ENCODE measurements at regions not wholly inside any gene's neighbourhood (a gene's known extent, or its start where the extent isn't known, plus 50 kb on each side); places are given as distances from the start of the nearest gene placed in this dataset.
"Not testable (repeated sequence)": the region's sequence is repeated elsewhere in the genome, so short reads cannot be mapped to it uniquely, and the experiment has no call there.

GRCh38 chrX:52585892-52586291 lies 68.8 kb downstream of the SSX7 start:
- no peak for DNase-seq

DNA sequence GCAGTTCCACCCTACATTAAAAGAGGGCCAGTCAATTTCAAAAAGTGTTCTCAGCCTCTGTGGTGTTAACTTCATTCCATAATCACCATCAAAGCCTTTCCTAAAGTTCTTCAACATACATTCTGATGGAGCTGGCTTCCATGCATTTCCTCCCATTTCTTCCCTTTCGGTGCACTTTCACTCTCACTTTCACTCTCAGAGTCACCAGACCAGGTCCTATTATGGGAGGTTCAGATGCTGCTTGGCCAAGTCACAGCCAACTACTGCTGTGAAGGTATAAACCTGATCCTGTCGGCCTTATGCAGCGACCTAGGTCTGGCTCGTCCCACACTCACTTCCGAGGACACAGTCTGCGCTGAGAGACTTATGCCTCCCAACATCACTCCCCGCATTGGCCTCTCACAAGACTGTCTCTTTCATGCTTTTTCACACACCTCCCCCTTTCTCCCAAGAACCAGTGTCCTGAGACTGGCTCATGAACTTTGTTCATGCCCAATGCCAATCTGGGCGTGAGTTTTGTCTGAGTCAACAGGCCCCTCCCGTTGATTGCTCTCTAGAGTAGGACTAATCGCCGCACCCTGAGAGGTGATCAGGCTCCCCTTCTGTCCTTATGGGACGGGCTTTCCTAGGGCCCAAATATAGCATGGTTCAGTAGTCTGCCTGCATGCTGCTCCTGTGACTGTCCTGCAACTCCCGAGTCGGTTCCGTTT lies 60.8 kb upstream of the XAGE1B start:
- DNase-seq = no peak

DNA sequence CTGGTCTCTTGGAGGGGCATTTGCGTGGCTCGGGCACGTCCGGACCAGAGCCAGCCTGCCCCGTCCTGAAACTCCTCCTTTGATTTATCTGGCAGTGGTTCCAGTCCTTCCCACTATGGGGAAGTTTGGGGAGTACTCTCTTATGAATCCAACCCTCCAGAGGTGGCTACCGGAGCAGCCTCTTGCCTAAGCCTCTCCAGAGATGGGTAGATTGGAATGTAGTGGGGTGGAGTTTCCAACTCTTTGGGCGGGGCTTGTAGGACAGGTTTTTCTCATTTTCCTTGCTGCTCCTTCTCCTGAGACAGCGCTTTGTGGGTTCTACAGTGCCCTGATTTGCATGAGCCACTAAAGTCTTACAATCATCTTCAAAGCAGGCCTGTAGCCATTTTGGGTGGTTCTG lies 60.1 kb upstream of the XAGE1B start:
- DNase-seq = no peak

DNA sequence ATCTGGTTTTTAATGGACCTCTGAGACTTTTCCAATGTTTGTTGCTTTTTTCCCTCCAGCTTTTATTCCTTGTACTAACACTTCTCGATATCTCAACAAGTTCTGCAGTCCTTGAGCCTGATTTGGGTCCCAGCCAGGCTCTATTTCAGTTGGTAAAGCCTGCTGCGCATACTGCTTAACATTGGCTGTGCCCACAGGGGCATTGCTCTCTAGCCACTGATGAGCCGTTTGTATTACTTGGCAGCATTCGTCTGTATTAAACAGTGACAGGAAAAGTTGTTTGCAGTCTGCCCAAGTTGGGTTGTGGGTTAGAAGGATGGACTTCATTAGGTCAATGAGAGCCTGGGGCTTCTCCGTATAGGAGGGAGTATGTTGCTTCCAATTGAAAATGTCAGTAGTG lies 59.6 kb upstream of the XAGE1B start:
- no peak for DNase-seq

GRCh38 chrX:52574416-52575275 lies 57.8 kb upstream of the XAGE1B start:
- peak; percentile 62 for DNase-seq

GRCh38 chrX:52568146-52568545 lies 51.3 kb upstream of the XAGE1B start:
- not testable (repeated sequence) for DNase-seq
